Kidney epithelial cell (primary cell): ENCODE measurements at regions not wholly inside any gene's neighbourhood (a gene's known extent, or its start where the extent isn't known, plus 50 kb on each side); places are given as distances from the start of the nearest gene placed in this dataset.
A peak's percentile ranks its signal among the peaks of the same experiment; 100 is the strongest.

Experiments
- DNase-seq: peaks from one replicate; pipeline ENCODE4 v3.0.0-alpha.2; 2010; ENCODE audit warnings: low read depth
- H3K27me3 ChIP-seq: 2 replicates; pipeline ENCODE4 v1.6.0; 2011; ENCODE audit warnings: low read length; ENCODE audit not compliant: control insufficient read depth, insufficient read depth
- H3K36me3 ChIP-seq: 2 replicates; pipeline ENCODE4 v1.5.1; 2011; ENCODE audit warnings: low read length; ENCODE audit not compliant: control insufficient read depth, insufficient read depth
- H3K4me3 ChIP-seq: 2 replicates; pipeline ENCODE4 v1.5.1; 2011; ENCODE audit warnings: low read depth, mild to moderate bottlenecking, control low read depth, low read length
- CTCF ChIP-seq: IDR thresholded peaks from 2 replicates; pipeline ENCODE4 v1.5.1; 2011; ENCODE audit warnings: mild to moderate bottlenecking, moderate library complexity, low read length, control low read depth, inconsistent platforms; ENCODE audit not compliant: insufficient read depth, poor library complexity, severe bottlenecking

GRCh38 chr13:74193391-74193790 lies 59.2 kb upstream of the KLF12 start:
- DNase-seq: no peak
- no peaks in the 10 kb centered on the region for H3K27me3 ChIP-seq
- no peak for TF ChIP-seq CTCF
- H3K4me3 ChIP-seq: no peak overlapping the region
- H3K36me3 ChIP-seq: no peaks in the 10 kb centered on the region

GRCh38 chr13:74191410-74191809 lies 57.2 kb upstream of the KLF12 start:
- H3K27me3 ChIP-seq: no peaks in the 10 kb centered on the region
- DNase-seq: peak; percentile 55
- no peaks in the 10 kb centered on the region for H3K36me3 ChIP-seq
- H3K4me3 ChIP-seq: no peak overlapping the region
- TF ChIP-seq CTCF: no peak

DNA sequence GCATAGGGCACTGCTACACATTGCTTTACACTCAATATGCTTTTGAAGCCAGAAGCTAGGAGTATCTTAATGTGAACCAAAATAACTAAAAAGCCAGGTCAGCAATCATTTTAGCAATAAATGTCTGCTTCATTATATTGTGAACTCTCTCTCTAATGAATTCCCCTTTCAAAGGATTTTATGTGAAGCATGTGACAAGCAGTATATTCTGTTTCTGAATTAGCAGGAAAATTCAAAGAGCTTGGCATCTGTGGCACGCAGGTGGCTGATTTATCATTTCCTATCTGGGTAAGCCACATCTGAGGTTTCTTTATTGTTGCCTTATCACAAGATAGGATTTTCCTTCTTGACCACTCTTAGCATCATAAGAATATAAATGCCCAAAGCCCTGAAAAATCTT lies 56.8 kb upstream of the KLF12 start:
- no peaks in the 10 kb centered on the region for H3K27me3 ChIP-seq
- no peak for TF ChIP-seq CTCF
- no peak overlapping the region for H3K4me3 ChIP-seq
- DNase-seq: no peak
- no peaks in the 10 kb centered on the region for H3K36me3 ChIP-seq

DNA sequence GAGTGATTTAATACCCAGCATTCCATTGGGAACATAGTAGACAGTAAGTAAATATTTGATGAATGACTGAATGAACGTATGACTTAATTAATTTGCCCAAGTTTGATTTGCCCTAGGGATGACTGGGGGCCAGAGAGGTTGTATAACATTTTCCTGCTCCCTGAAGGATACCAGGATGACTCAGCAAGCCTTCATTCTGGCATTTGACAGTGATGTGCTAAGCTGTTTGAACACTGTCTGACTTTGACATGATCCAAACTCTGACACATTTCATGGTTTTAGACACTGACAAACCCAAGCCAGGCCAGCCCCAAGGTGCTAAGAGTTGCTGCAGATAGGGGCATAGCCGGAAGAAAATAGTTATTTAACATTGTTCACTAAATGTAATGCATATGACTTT lies 53.4 kb upstream of the KLF12 start:
- peak; percentile 37 for DNase-seq
- Histone ChIP-seq H3K27me3 (no peaks in the 10 kb centered on the region), H3K36me3 (no peaks in the 10 kb centered on the region), H3K4me3 (no peak overlapping the region)
- TF ChIP-seq CTCF: no peak

DNA sequence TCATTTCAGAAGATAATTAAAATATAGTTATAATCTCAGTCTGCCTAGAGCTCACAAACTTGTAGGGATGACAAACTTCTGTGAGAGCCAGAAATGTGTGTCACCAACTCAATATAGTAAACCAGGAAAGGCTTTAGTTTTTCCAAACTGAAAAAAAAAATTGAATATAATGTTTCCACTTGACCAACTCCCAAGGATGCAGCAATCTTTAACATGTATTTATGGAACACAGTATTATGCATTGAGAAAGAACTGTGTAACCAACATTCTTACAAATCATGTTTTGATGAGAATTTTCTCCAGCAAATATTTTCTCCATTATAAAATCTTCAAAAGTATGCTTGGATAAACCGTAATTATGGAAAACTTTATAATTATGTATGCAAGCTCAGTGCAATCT lies 50.1 kb upstream of the KLF12 start:
- DNase-seq: no peak
- Histone ChIP-seq H3K27me3 (no peaks in the 10 kb centered on the region), H3K4me3 (no peak overlapping the region), H3K36me3 (no peaks in the 10 kb centered on the region)
- TF ChIP-seq CTCF: no peak
